ENCODE measurements at regions not wholly inside any gene's neighbourhood (a gene's known extent, or its start where the extent isn't known, plus 50 kb on each side); places are given as distances from the start of the nearest gene placed in this dataset.

DNA sequence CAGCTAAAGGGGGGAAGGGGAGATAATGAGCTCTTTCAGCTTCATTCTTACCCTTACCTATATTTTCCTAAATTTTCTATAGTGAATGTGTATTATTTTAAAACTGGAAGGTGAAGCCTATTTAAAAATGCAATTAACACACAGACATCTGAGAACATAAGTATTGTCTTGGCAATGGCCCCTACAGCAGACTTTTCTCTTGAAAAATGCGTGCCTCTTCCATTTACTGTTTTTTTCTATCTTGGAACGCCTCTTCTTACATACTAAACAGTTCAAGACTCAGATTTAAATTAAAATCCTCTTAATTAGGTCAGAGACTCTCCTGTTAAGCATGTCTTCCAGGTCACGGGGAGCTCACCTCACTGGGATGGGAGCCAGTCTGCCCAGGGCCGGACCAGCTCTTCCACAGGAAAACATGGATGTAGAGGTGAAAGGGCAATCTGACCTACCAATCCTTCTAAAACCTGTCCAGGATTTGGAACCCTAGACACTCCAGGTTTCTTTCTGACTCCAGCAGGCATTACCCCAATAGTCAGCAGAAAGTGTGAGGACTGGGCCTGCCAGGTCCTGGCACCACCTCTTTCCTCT is 137.3 kb downstream of the ZNF281 start:
- H4K20me1 ChIP-seq (ENCODE audit: insufficient read depth, low read length), result no peaks in the 10 kb centered on the region
- no peak for FAIRE-seq
- no peak overlapping the region for H3K4me3 ChIP-seq (ENCODE audit: insufficient read depth, low read depth, low read length)
- no peak overlapping the region for H2AFZ ChIP-seq (ENCODE audit: low read depth, low read length)
- no peak overlapping the region for H3K27ac Mint-ChIP-seq (ENCODE audit: unreplicated experiment)
- H3K4me3 Mint-ChIP-seq (ENCODE audit: unreplicated experiment), result no peak overlapping the region
- H3K79me2 ChIP-seq (ENCODE audit: insufficient read depth, low read length), result no peaks in the 10 kb centered on the region
- H3K27me3 Mint-ChIP-seq (ENCODE audit: low read depth, unreplicated experiment), result peaks cover 14% of the 10 kb centered on the region
- no peak for TF ChIP-seq EZH2 (IDR thresholded peaks at IDR 0.05; ENCODE audit: insufficient read depth, low read length)
- TF ChIP-seq, protein P1, sequence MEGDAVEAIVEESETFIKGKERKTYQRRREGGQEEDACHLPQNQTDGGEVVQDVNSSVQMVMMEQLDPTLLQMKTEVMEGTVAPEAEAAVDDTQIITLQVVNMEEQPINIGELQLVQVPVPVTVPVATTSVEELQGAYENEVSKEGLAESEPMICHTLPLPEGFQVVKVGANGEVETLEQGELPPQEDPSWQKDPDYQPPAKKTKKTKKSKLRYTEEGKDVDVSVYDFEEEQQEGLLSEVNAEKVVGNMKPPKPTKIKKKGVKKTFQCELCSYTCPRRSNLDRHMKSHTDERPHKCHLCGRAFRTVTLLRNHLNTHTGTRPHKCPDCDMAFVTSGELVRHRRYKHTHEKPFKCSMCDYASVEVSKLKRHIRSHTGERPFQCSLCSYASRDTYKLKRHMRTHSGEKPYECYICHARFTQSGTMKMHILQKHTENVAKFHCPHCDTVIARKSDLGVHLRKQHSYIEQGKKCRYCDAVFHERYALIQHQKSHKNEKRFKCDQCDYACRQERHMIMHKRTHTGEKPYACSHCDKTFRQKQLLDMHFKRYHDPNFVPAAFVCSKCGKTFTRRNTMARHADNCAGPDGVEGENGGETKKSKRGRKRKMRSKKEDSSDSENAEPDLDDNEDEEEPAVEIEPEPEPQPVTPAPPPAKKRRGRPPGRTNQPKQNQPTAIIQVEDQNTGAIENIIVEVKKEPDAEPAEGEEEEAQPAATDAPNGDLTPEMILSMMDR (IDR thresholded peaks at IDR 0.05; ENCODE audit: insufficient read depth, low read depth, low read length), result no peak
- no peaks in the 10 kb centered on the region for H3K9me3 ChIP-seq (ENCODE audit: insufficient read depth, low read depth, low read length)
- H3K36me3 ChIP-seq (ENCODE audit: insufficient read depth, low read length), result no peaks in the 10 kb centered on the region
- H3K27me3 ChIP-seq (ENCODE audit: insufficient read depth, low read length), result no peaks in the 10 kb centered on the region
- no peak overlapping the region for H3K4me2 ChIP-seq (ENCODE audit: low read length)
- H3K9me3 Mint-ChIP-seq (ENCODE audit: unreplicated experiment), result no peaks in the 10 kb centered on the region
- no peak overlapping the region for H3K9ac ChIP-seq (ENCODE audit: low read length)
- H3K36me3 Mint-ChIP-seq (ENCODE audit: low read depth, unreplicated experiment), result no peaks in the 10 kb centered on the region
- DNase-seq (ENCODE audit: low read depth), result no peak
- no peak overlapping the region for H3K27ac ChIP-seq (ENCODE audit: low read depth, low read length)
- H3K4me1 ChIP-seq (ENCODE audit: insufficient read depth, low read length), result no peaks in the 10 kb centered on the region
- no peaks in the 10 kb centered on the region for H3K4me1 Mint-ChIP-seq (ENCODE audit: low read depth, unreplicated experiment)

DNA sequence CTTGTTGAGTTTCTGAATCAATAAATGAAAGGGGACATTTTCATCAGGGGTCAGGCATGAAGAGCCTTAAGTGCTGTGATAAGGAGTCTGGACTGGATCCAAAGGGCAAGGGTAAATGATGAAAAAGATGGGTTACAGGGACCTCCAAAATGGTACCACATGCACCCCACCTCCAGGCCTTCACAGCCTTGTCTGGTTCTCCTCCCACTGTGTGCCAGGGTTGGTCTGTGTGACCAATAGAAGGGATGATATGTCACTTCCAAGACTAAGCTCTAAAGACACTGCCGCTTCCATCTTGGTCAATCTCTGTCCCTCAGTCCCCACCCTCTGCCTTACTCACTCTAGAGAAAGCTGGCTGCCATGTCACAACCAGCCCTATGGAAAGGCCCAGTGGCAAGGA is 140.6 kb downstream of the ZNF281 start:
- Histone ChIP-seq H3K36me3 (ENCODE audit: insufficient read depth, low read length) (no peaks in the 10 kb centered on the region), H3K9ac (ENCODE audit: low read length) (no peak overlapping the region), H3K9me3 (ENCODE audit: insufficient read depth, low read depth, low read length) (no peaks in the 10 kb centered on the region), H3K4me1 (ENCODE audit: insufficient read depth, low read length) (no peaks in the 10 kb centered on the region), H3K4me2 (ENCODE audit: low read length) (no peak overlapping the region), H3K27me3 (ENCODE audit: insufficient read depth, low read length) (no peaks in the 10 kb centered on the region), H3K27ac (ENCODE audit: low read depth, low read length) (no peak overlapping the region), H2AFZ (ENCODE audit: low read depth, low read length) (no peak overlapping the region), H3K4me3 (ENCODE audit: insufficient read depth, low read depth, low read length) (no peak overlapping the region), H4K20me1 (ENCODE audit: insufficient read depth, low read length) (no peaks in the 10 kb centered on the region), H3K79me2 (ENCODE audit: insufficient read depth, low read length) (no peaks in the 10 kb centered on the region)
- H3K36me3 Mint-ChIP-seq (ENCODE audit: low read depth, unreplicated experiment), result no peaks in the 10 kb centered on the region
- H3K27me3 Mint-ChIP-seq (ENCODE audit: low read depth, unreplicated experiment), result peaks cover 14% of the 10 kb centered on the region
- no peak overlapping the region for H3K4me3 Mint-ChIP-seq (ENCODE audit: unreplicated experiment)
- no peaks in the 10 kb centered on the region for H3K4me1 Mint-ChIP-seq (ENCODE audit: low read depth, unreplicated experiment)
- H3K27ac Mint-ChIP-seq (ENCODE audit: unreplicated experiment), result no peak overlapping the region
- no peaks in the 10 kb centered on the region for H3K9me3 Mint-ChIP-seq (ENCODE audit: unreplicated experiment)
- no peak for DNase-seq (ENCODE audit: low read depth)
- no peak for FAIRE-seq
- TF ChIP-seq, protein P1 (IDR thresholded peaks at IDR 0.05; ENCODE audit: insufficient read depth, low read depth, low read length), result no peak
- no peak for TF ChIP-seq EZH2 (IDR thresholded peaks at IDR 0.05; ENCODE audit: insufficient read depth, low read length)

DNA sequence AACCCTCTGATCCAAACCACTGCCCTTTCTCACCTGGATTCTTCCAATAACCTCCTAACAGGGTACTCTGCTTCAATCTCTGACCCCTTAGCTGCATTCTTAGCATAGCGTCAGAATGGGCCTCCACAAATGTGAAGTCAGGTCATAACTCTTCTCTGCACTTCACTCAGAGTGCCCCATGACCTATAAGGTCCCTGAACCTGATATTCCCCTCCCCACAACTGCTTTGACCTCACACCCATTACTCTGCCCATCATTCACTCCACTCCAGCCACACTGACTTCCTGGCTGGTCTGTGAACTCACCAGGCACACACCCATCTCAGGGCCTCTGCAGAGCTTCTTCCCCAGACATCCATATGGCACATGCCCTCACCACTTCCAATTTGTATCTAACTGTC is 141.9 kb downstream of the ZNF281 start:
- Histone ChIP-seq H3K27me3 (ENCODE audit: insufficient read depth, low read length) (no peaks in the 10 kb centered on the region), H3K27ac (ENCODE audit: low read depth, low read length) (no peak overlapping the region), H3K36me3 (ENCODE audit: insufficient read depth, low read length) (no peaks in the 10 kb centered on the region), H3K79me2 (ENCODE audit: insufficient read depth, low read length) (no peaks in the 10 kb centered on the region), H3K4me2 (ENCODE audit: low read length) (no peak overlapping the region), H4K20me1 (ENCODE audit: insufficient read depth, low read length) (no peaks in the 10 kb centered on the region), H3K4me1 (ENCODE audit: insufficient read depth, low read length) (no peaks in the 10 kb centered on the region), H2AFZ (ENCODE audit: low read depth, low read length) (no peak overlapping the region), H3K4me3 (ENCODE audit: insufficient read depth, low read depth, low read length) (no peak overlapping the region), H3K9me3 (ENCODE audit: insufficient read depth, low read depth, low read length) (no peaks in the 10 kb centered on the region), H3K9ac (ENCODE audit: low read length) (no peak overlapping the region)
- peaks cover 9% of the 10 kb centered on the region for H3K27me3 Mint-ChIP-seq (ENCODE audit: low read depth, unreplicated experiment)
- H3K27ac Mint-ChIP-seq (ENCODE audit: unreplicated experiment), result no peak overlapping the region
- no peak for TF ChIP-seq EZH2 (IDR thresholded peaks at IDR 0.05; ENCODE audit: insufficient read depth, low read length)
- TF ChIP-seq, protein P1 (IDR thresholded peaks at IDR 0.05; ENCODE audit: insufficient read depth, low read depth, low read length), result no peak
- H3K4me1 Mint-ChIP-seq (ENCODE audit: low read depth, unreplicated experiment), result no peaks in the 10 kb centered on the region
- no peaks in the 10 kb centered on the region for H3K9me3 Mint-ChIP-seq (ENCODE audit: unreplicated experiment)
- DNase-seq (ENCODE audit: low read depth) (no peak), FAIRE-seq (no peak)
- H3K36me3 Mint-ChIP-seq (ENCODE audit: low read depth, unreplicated experiment), result no peaks in the 10 kb centered on the region
- no peak overlapping the region for H3K4me3 Mint-ChIP-seq (ENCODE audit: unreplicated experiment)

Measured in astrocyte (in vitro differentiated cells and primary cell).